ENCODE measurements at regions not wholly inside any gene's neighbourhood (a gene's known extent, or its start where the extent isn't known, plus 50 kb on each side); places are given as distances from the start of the nearest gene placed in this dataset.

- CTCF ChIA-PET: interaction anchor here (0.7 to 1.1 kb wide), 2 partner anchors 12 to 15 kb away, joined by 3 read pairs; no protein-coding TSS in a partner anchor
- TF ChIP-seq CTCF (IDR thresholded peaks at IDR 0.05; ENCODE audit: control extremely low read depth, extremely low read depth, low read depth, missing control alignments): no peak
- POLR2A ChIA-PET: no interaction called here
- no peak for DNase-seq (ENCODE audit: extremely low spot score)
These were observed 207.5 kb downstream of the KCNRG start for GRCh38 chr13:50222569-50223332.

- no peak for TF ChIP-seq CTCF (IDR thresholded peaks at IDR 0.05; ENCODE audit: control extremely low read depth, extremely low read depth, low read depth, missing control alignments)
- POLR2A ChIA-PET: no interaction called here
- CTCF ChIA-PET: interaction anchor here (2.9 kb wide), 1 partner anchor 12 kb away, joined by 12 read pairs; no protein-coding TSS in a partner anchor
- DNase-seq (ENCODE audit: extremely low spot score): peak; percentile 55
These were observed 209.3 kb downstream of the KCNRG start for GRCh38 chr13:50224534-50224933.

GRCh38 chr13:50225193-50226155 lies 210.2 kb downstream of the KCNRG start:
- ChIA-PET POLR2A (no interaction called here), CTCF (interaction anchor here (2.9 kb wide), 1 partner anchor 11 kb away, joined by 12 read pairs; no protein-coding TSS in a partner anchor)
- DNase-seq (ENCODE audit: extremely low spot score): no peak
- TF ChIP-seq CTCF (IDR thresholded peaks at IDR 0.05; ENCODE audit: control extremely low read depth, extremely low read depth, low read depth, missing control alignments): no peak

GRCh38 chr13:50226515-50227155 lies 211.4 kb downstream of the KCNRG start:
- DNase-seq (ENCODE audit: extremely low spot score): no peak
- TF ChIP-seq CTCF (IDR thresholded peaks at IDR 0.05; ENCODE audit: control extremely low read depth, extremely low read depth, low read depth, missing control alignments): no peak
- ChIA-PET POLR2A (no interaction called here), CTCF (interaction anchor here (1.5 to 2.9 kb wide), 2 partner anchors 10 to 15 kb away, joined by 3 to 12 read pairs; no protein-coding TSS in a partner anchor)

GRCh38 chr13:50227361-50227760 lies 212.1 kb downstream of the KCNRG start:
- no peak for TF ChIP-seq CTCF (IDR thresholded peaks at IDR 0.05; ENCODE audit: control extremely low read depth, extremely low read depth, low read depth, missing control alignments)
- ChIA-PET CTCF (interaction anchor here (1.5 kb wide), 1 partner anchor 14 kb away, joined by 3 read pairs; no protein-coding TSS in a partner anchor), POLR2A (no interaction called here)
- DNase-seq (ENCODE audit: extremely low spot score): no peak

- TF ChIP-seq CTCF (IDR thresholded peaks at IDR 0.05; ENCODE audit: control extremely low read depth, extremely low read depth, low read depth, missing control alignments): no peak
- POLR2A ChIA-PET: no interaction called here
These were observed 213.3 kb downstream of the KCNRG start for GRCh38 chr13:50228527-50228926.

More at GRCh38 chr13:50228527-50228926, 213.3 kb downstream of the KCNRG start:
- no peak for DNase-seq (ENCODE audit: extremely low spot score)
- CTCF ChIA-PET: no interaction called here
